ENCODE measurements at regions not wholly inside any gene's neighbourhood (a gene's known extent, or its start where the extent isn't known, plus 50 kb on each side); places are given as distances from the start of the nearest gene placed in this dataset.
"Not testable (repeated sequence)": the region's sequence is repeated elsewhere in the genome, so short reads cannot be mapped to it uniquely, and the experiment has no call there.

DNA sequence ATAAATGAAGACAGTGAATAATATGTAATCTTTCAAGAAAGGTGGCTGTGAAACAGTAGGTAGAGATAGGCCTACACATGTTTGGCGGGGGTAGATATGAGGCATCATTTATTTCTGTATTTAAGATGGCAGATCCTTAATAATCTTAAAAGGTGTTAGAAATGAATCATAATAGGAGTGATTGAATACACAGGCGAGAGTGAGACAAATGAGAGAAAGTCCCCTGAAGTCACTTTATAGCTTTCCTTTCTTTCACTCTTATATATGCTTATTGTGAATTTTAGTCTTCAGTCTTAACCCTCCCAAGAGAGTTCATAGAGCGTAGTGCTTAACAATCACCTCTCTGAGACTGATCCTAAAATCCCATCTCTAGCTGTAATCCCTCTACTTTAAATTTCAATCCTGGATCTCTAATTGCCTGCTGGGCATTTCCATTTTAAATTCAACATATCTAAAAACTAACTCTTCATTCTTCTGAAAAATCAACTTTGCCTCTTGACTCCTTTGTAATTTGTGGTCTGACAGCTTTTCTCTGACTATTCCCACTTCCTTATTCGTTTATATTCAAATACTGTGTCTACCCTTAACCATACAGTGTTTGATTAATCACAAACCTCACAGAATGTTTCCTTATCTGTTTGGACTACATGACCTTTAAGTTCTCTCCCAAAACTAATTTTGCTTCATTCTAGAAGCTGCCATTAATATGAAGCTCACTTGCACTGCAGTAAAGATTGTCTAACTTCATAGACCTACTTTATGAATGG lies 463.7 kb upstream of the FSIP2 start:
- no peak for DNase-seq

- not testable (repeated sequence) for DNase-seq
Measured at GRCh38 chr2:185275979-185276378, 462.6 kb upstream of the FSIP2 start.

GRCh38 chr2:185278761-185279160 lies 459.8 kb upstream of the FSIP2 start:
- DNase-seq: no peak

DNA sequence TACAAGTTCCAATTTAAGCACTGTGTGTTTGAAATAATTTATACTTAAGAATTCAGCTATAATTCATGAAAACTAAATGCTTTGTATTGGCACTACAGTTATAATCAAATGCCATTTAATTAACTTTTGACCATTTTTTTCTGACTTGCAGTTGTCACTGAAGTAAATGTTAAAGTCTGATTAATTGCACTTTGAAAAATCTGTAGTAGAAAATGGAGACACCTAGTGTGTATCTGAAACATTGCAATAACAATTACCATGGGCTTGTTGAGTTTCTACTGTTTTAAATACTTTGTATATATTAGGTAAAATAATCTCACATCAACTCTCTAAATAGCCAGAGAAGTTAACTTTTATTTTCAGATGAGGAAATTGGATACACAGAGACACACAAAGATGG lies 458.6 kb upstream of the FSIP2 start:
- DNase-seq: no peak

GRCh38 chr2:185284696-185285095 lies 453.9 kb upstream of the FSIP2 start:
- DNase-seq: no peak

DNA sequence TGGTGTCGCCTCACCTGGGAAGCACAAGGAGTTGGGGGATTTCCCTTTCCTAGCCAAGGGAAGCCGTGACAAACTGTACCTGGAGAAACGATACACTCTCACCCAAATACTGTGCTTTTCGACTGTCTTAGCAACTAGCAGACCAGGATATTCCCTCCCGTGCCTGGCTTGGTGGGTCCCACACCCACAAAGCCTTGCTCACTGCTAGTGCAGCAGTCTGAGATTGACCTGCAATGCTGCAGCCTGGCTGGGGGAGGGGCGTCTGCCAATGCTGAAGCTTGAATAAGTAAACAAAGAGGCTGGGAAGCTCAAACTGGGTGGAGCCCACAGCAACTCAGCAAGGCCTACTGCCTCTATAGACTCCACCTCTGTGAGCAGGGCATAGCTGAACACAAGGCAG lies 448.6 kb upstream of the FSIP2 start:
- DNase-seq: not testable (repeated sequence)

GRCh38 chr2:185291035-185291647 lies 447.5 kb upstream of the FSIP2 start:
- DNase-seq: no peak

DNA sequence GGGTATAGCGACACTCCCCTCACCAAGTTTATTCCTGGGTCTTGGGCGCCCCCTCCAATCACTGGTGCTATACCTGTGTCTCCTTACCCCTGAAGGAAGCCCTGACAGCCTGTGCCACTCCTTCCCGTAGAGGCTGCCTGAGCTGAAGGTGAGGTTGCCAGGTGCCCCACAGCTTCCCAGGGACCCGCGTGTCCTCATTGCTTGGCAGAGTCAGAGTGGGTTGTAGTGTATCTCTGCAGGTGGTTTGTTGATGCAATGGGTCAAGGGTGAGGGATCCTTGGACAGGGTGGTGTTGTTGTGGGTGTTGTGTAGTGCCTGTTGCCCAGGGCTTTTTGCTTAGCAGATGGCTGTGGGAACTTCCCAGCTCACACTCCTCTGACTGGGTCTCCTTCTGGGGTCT lies 438.7 kb upstream of the FSIP2 start:
- DNase-seq: no peak

DNA sequence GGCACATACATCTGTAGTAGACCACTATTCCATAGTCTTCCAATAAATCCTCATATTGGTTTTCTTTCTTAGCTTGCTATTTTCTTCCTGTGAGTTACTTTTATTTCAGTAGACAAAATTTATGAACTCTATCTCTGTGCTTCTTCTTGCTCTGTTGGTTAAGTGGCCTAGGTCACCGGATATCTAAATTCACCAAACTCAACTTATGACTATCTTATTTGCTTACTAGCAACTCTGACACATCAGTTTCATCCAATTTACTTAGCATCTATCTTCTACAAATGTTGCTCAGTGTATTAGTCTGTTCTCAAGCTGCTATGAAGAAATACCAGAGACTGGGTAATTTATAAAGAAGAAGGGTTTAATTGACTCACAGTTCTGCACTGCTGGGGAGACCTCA lies 432.5 kb upstream of the FSIP2 start:
- no peak for DNase-seq

DNA sequence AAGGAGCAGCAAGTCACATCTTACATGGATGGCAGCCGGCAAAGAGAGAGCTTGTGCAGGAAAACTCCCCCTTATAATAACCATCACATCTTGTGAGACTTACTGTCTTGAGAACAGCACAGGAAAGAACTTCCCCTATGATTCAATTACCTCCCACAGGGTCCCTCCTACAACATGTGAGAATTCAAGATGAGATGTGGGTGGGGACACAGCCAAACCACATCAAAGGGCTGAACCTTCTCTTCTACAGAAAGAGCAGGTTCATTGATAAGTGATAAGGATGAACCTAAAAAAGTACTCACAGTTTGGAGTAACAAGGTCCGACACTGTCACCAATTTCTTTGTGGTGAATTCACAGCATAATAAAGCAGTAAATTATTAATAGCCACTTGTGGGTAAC lies 422.2 kb upstream of the FSIP2 start:
- DNase-seq: no peak

GRCh38 chr2:185318271-185318724 lies 420.3 kb upstream of the FSIP2 start:
- no peak for DNase-seq

DNA sequence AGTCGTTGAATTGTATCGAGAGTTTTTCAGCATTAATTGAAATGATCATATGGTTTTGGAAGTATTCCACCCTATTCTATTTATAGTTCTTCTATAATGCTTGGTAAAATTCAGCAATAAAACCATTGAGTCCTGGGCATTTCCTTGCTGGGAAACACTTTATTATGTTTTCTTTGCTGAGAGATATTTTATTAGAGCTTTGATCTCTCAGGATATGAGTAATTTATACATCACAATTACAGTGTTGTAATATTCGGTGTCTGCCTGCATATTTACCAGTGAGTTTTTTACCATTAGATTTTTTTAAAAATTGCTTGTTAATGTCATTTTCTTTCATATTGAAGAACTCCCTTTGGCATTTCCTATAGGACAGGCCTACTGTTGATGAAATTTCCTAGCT lies 402.7 kb upstream of the FSIP2 start:
- DNase-seq: no peak

- no peak for DNase-seq
Measured at GRCh38 chr2:185337033-185337432, 401.6 kb upstream of the FSIP2 start.

DNA sequence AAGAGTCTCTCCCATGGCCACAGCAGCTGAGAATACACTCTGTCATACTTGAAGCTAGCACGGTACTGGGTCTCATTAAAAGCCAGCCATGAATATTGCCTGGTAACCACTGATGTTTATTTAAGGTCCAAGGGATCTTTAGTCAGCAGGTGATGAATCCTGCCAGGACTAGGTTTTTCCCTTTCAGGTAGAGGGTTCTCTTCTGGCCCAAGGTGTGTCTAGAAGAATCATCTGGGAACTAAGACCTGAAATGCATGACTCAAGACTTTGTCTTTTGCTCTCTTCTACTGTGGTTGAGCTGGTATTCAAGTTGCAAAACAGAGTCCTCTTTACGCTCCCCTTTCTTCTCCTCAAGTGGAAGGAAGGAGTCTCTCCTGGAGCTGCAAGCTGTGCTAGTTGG lies 400.5 kb upstream of the FSIP2 start:
- DNase-seq: no peak

GRCh38 chr2:185347445-185347844 lies 391.2 kb upstream of the FSIP2 start:
- DNase-seq: no peak

DNA sequence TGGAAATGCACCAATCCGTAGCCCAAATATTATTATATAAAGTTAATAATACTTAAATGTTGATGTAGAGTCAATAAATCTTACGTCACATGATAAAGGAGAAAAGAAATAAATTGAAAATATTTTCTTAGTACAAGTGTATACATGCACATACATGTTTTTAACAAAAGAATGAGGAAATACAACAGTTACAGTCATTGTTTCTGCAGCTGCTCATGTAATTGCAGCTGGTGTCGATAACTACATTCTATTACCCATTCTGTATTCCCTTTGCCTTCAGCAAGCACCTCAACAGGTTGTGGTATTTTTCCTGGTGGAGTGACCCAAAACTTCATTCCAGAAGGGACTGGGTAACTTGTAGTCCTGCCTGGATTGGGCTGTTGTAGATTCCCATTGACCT lies 377.8 kb upstream of the FSIP2 start:
- DNase-seq: no peak

GRCh38 chr2:185372188-185372587 lies 366.4 kb upstream of the FSIP2 start:
- DNase-seq: no peak

GRCh38 chr2:185373229-185373628 lies 365.4 kb upstream of the FSIP2 start:
- DNase-seq: no peak

DNA sequence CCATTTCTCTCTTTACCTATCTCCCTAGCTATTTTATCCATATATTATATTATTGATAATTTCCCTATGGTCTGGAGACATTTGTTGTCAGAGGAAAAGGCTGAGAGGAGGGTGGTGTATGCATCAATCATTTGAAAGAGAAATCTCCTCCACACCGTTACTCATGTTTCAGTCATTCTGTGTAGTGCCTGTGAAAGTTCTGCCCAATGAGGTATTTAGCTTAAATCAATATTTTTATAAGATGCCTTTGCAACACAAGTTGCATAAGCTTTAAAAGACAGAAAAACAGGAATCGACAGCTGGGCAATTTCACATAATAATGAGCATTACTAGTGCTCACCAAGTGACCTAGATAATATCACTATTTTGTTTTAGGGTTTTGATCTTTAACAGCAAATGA lies 363.7 kb upstream of the FSIP2 start:
- DNase-seq: no peak

GRCh38 chr2:185375731-185376130 lies 362.9 kb upstream of the FSIP2 start:
- DNase-seq: no peak

DNA sequence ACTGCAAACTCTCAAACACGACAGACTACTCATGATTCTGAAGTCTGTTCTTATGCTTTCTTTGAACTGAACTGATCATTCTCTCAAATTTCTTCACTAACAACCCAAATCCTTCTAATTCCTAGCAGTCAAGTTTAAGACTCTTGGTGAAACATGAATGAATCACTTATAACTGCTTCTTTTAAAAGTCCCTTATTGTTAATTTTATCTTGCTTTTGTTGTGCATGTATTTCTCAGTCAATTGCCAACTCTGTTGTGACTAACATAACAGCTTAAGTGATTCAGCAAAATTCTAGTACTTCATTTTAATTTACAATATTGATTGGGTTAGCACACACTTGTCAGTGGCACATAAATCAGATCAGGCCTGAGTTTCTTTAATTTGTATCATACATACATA lies 357.0 kb upstream of the FSIP2 start:
- DNase-seq: no peak

DNA sequence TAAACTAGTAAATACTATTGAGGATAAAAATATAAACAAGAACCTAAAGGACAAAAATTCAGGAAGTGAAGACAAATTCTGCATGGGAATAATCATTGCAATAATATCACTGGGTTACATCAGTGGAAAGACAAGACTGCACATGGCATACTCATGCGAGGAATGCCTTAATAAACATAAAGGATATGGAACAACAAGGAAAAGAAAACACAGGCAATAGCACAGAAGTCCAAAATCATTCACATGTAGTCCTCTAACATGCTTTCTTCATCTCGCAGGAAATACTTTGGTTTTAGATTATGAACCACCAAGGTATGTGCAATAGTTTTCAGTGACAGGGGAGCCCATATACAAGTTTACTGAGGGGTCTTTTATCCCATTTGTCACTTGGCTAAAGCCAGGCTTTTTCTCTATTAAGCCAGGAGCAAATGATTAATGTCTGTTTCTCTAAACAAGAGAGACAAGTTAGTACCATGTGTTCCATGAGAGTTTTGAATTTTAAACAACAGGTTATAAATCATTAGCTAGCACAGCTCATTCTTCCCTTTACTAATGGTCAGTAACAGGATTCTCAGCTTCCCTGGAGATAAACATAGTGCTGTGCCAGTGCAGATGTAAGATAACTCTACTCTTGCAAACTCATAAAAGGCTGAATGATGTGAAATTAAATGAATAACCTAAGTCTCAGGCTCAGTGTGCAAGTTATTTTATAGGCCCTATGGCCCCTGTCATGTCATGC lies 353.6 kb upstream of the FSIP2 start:
- DNase-seq: no peak

DNA sequence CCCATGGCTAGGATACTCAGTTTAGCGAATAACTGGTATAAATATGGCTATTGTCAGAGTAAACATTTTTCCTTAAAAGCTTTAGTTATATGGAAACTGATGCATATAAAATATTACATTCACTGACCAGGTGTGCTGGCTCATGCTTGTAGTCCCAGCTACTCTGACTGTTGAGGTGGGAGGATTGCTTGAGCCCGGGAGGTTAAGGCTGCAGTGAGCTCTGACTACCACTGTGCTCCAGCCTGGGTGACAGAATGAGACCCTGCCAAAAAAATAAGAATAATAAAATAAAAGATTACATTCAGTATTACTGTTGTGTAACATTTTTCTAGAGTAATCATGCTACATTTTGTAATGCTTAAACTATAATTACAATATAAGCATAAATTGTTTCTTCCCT lies 350.4 kb upstream of the FSIP2 start:
- no peak for DNase-seq

DNA sequence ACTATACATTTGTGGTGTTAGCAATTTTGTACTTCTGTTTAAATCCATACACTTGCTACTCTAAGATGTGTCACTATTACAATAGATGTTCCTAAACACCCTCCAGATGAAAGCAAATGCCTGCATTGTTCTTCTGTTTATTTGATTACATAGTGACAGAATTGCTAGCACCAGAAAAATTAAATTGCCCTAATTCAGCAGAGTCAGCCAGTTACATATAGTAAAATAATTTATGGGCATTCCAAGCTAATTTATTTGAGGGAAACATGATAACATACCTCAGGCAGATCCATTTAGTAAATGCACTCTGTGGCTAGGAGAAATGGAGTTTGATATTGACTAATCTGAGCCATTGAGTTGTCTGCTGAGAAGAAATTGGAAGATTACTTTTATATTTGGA lies 347.1 kb upstream of the FSIP2 start:
- DNase-seq: no peak
